ENCODE measurements at regions not wholly inside any gene's neighbourhood (a gene's known extent, or its start where the extent isn't known, plus 50 kb on each side); places are given as distances from the start of the nearest gene placed in this dataset.
"Not testable (repeated sequence)": the region's sequence is repeated elsewhere in the genome, so short reads cannot be mapped to it uniquely, and the experiment has no call there.

GRCh38 chr7:26951407-26951950, 87.1 kb upstream of the SKAP2 start:
- Mint-ChIP-seq H3K9me3 (ENCODE audit: low read depth) (no peaks in the 10 kb centered on the region), H3K4me3 (no peak overlapping the region), H3K27ac (no peak overlapping the region), H3K36me3 (ENCODE audit: low read depth) (no peaks in the 10 kb centered on the region), H3K27me3 (peaks cover 15% of the 10 kb centered on the region), H3K4me1 (no peaks in the 10 kb centered on the region)
- ChIA-PET CTCF (interaction anchor here (0.6 kb wide), 1 partner anchor 75 kb away, joined by 3 read pairs; no protein-coding TSS in a partner anchor), POLR2A (no interaction called here)
- ATAC-seq (no peak), DNase-seq (no peak)
- intact Hi-C loops (cut with DNase I, micrococcal nuclease) = no loop called here

- ATAC-seq = no peak
- Mint-ChIP-seq H3K27ac (no peak overlapping the region), H3K4me1 (no peaks in the 10 kb centered on the region), H3K27me3 (peaks cover 15% of the 10 kb centered on the region), H3K36me3 (ENCODE audit: low read depth) (no peaks in the 10 kb centered on the region), H3K9me3 (ENCODE audit: low read depth) (no peaks in the 10 kb centered on the region), H3K4me3 (no peak overlapping the region)
- POLR2A ChIA-PET = no interaction called here
- no peak for DNase-seq
- intact Hi-C loops (cut with DNase I, micrococcal nuclease) = no loop called here
- CTCF ChIA-PET = interaction anchor here (0.6 kb wide), 2 partner anchors 9 to 75 kb away, joined by 3 read pairs; no protein-coding TSS in a partner anchor
Measured at GRCh38 chr7:26950889-26951288, 86.5 kb upstream of the SKAP2 start.

- no peak overlapping the region for H3K4me3 Mint-ChIP-seq
- ChIA-PET CTCF (no interaction called here), POLR2A (no interaction called here)
- ATAC-seq (no peak), DNase-seq (no peak)
- peaks cover 15% of the 10 kb centered on the region for H3K27me3 Mint-ChIP-seq
- intact Hi-C loops (cut with DNase I, micrococcal nuclease) = no loop called here
- no peaks in the 10 kb centered on the region for H3K36me3 Mint-ChIP-seq (ENCODE audit: low read depth)
- no peaks in the 10 kb centered on the region for H3K4me1 Mint-ChIP-seq
- no peak overlapping the region for H3K27ac Mint-ChIP-seq
- H3K9me3 Mint-ChIP-seq (ENCODE audit: low read depth) = no peaks in the 10 kb centered on the region
Measured at GRCh38 chr7:26949319-26949718, 84.9 kb upstream of the SKAP2 start.

GRCh38 chr7:26948617-26949118, 84.3 kb upstream of the SKAP2 start:
- Mint-ChIP-seq H3K4me3 (no peak overlapping the region), H3K27me3 (peaks cover 15% of the 10 kb centered on the region), H3K9me3 (ENCODE audit: low read depth) (no peaks in the 10 kb centered on the region), H3K27ac (no peak overlapping the region), H3K36me3 (ENCODE audit: low read depth) (no peaks in the 10 kb centered on the region), H3K4me1 (no peaks in the 10 kb centered on the region)
- POLR2A ChIA-PET = no interaction called here
- DNase-seq (no peak), ATAC-seq (no peak)
- CTCF ChIA-PET = no interaction called here
- intact Hi-C loops (cut with DNase I, micrococcal nuclease) = no loop called here

- Mint-ChIP-seq H3K9me3 (ENCODE audit: low read depth) (no peaks in the 10 kb centered on the region), H3K27ac (no peak overlapping the region), H3K36me3 (ENCODE audit: low read depth) (no peaks in the 10 kb centered on the region), H3K4me3 (no peak overlapping the region), H3K27me3 (peaks cover 4% of the 10 kb centered on the region), H3K4me1 (no peaks in the 10 kb centered on the region)
- DNase-seq (no peak), ATAC-seq (no peak)
- CTCF ChIA-PET = interaction anchor here (1.6 kb wide), 1 partner anchor 27 kb away, joined by 4 read pairs; no protein-coding TSS in a partner anchor
- intact Hi-C loops (cut with DNase I, micrococcal nuclease) = no loop called here
- POLR2A ChIA-PET = no interaction called here
Measured at GRCh38 chr7:26944501-26945358, 80.3 kb upstream of the SKAP2 start.

GRCh38 chr7:26937939-26938623, 73.7 kb upstream of the SKAP2 start:
- no peak overlapping the region for H3K4me3 Mint-ChIP-seq
- H3K4me1 Mint-ChIP-seq = no peaks in the 10 kb centered on the region
- H3K9me3 Mint-ChIP-seq (ENCODE audit: low read depth) = no peaks in the 10 kb centered on the region
- peaks cover 2% of the 10 kb centered on the region for H3K27me3 Mint-ChIP-seq
- ChIA-PET CTCF (interaction anchor here (0.9 kb wide), 1 partner anchor 89 kb away, joined by 3 read pairs; no protein-coding TSS in a partner anchor), POLR2A (no interaction called here)
- H3K27ac Mint-ChIP-seq = no peak overlapping the region
- H3K36me3 Mint-ChIP-seq (ENCODE audit: low read depth) = no peaks in the 10 kb centered on the region
- intact Hi-C loops (cut with DNase I, micrococcal nuclease) = no loop called here
- DNase-seq = no peak
- no peak for ATAC-seq

- Mint-ChIP-seq H3K4me3 (no peak overlapping the region), H3K27ac (no peak overlapping the region), H3K27me3 (peaks cover 2% of the 10 kb centered on the region), H3K36me3 (ENCODE audit: low read depth) (no peaks in the 10 kb centered on the region), H3K9me3 (ENCODE audit: low read depth) (no peaks in the 10 kb centered on the region), H3K4me1 (no peaks in the 10 kb centered on the region)
- DNase-seq (no peak), ATAC-seq (no peak)
- ChIA-PET CTCF (no interaction called here), POLR2A (no interaction called here)
- intact Hi-C loops (cut with DNase I, micrococcal nuclease) = no loop called here
Measured at GRCh38 chr7:26937306-26937705, 72.9 kb upstream of the SKAP2 start.

- ATAC-seq; H3K36me3 Mint-ChIP-seq (ENCODE audit: low read depth); intact Hi-C loops (cut with DNase I, micrococcal nuclease); H3K27ac Mint-ChIP-seq; CTCF ChIA-PET; DNase-seq; H3K9me3 Mint-ChIP-seq (ENCODE audit: low read depth); H3K4me1 Mint-ChIP-seq; H3K4me3 Mint-ChIP-seq; POLR2A ChIA-PET; H3K27me3 Mint-ChIP-seq: not testable (repeated sequence)
Measured at GRCh38 chr7:26932616-26933015, 68.2 kb upstream of the SKAP2 start.

GRCh38 chr7:26930845-26931244, 66.5 kb upstream of the SKAP2 start:
- ATAC-seq = no peak
- ChIA-PET CTCF (no interaction called here), POLR2A (no interaction called here)
- H3K9me3 Mint-ChIP-seq (ENCODE audit: low read depth) = no peaks in the 10 kb centered on the region
- DNase-seq = no peak
- no peak overlapping the region for H3K4me3 Mint-ChIP-seq
- H3K27ac Mint-ChIP-seq = no peak overlapping the region
- no peaks in the 10 kb centered on the region for H3K4me1 Mint-ChIP-seq
- H3K27me3 Mint-ChIP-seq = peaks cover 6% of the 10 kb centered on the region
- H3K36me3 Mint-ChIP-seq (ENCODE audit: low read depth) = no peaks in the 10 kb centered on the region
- intact Hi-C loops (cut with DNase I, micrococcal nuclease) = no loop called here

- no peak overlapping the region for H3K27ac Mint-ChIP-seq
- no peaks in the 10 kb centered on the region for H3K36me3 Mint-ChIP-seq (ENCODE audit: low read depth)
- no peaks in the 10 kb centered on the region for H3K4me1 Mint-ChIP-seq
- no peaks in the 10 kb centered on the region for H3K9me3 Mint-ChIP-seq (ENCODE audit: low read depth)
- H3K27me3 Mint-ChIP-seq = peaks cover 7% of the 10 kb centered on the region
- intact Hi-C loops (cut with DNase I, micrococcal nuclease) = no loop called here
- POLR2A ChIA-PET = no interaction called here
- ATAC-seq (no peak), DNase-seq (no peak)
- no peak overlapping the region for H3K4me3 Mint-ChIP-seq
- CTCF ChIA-PET = no interaction called here
Measured at GRCh38 chr7:26930201-26930600, 65.8 kb upstream of the SKAP2 start.

GRCh38 chr7:26928703-26929347, 64.4 kb upstream of the SKAP2 start:
- intact Hi-C loops (cut with DNase I, micrococcal nuclease) = no loop called here
- CTCF ChIA-PET = interaction anchor here (0.6 to 1.0 kb wide), 2 partner anchors 13 to 1948 kb away, joined by 3 read pairs; no protein-coding TSS in a partner anchor
- peaks cover 8% of the 10 kb centered on the region for H3K27me3 Mint-ChIP-seq

More at GRCh38 chr7:26928703-26929347, 64.4 kb upstream of the SKAP2 start:
- Mint-ChIP-seq H3K9me3 (ENCODE audit: low read depth) (no peaks in the 10 kb centered on the region), H3K27ac (no peak overlapping the region), H3K4me3 (no peak overlapping the region), H3K4me1 (no peaks in the 10 kb centered on the region), H3K36me3 (ENCODE audit: low read depth) (no peaks in the 10 kb centered on the region)
- ATAC-seq (no peak), DNase-seq (no peak)
- POLR2A ChIA-PET = interaction anchor here (0.6 kb wide), 1 partner anchor 65 kb away, joined by 5 read pairs; no protein-coding TSS in a partner anchor
